H9 (cell line): ENCODE measurements at regions not wholly inside any gene's neighbourhood (a gene's known extent, or its start where the extent isn't known, plus 50 kb on each side); places are given as distances from the start of the nearest gene placed in this dataset.

Source experiments
- DNase-seq: peaks from one replicate; pipeline ENCODE4 v3.0.0-alpha.2; 2017
- H2AFZ ChIP-seq: one replicate; pipeline ENCODE4 v1.6.1; 2013; ENCODE audit warnings: mild to moderate bottlenecking, low read length, control low read depth, moderate library complexity
- H2AK5ac ChIP-seq: 2 replicates; pipeline ENCODE4 v1.6.1; 2013; ENCODE audit warnings: low read length, control low read depth, mixed read lengths; ENCODE audit not compliant: insufficient read length
- H2BK120ac ChIP-seq: one replicate; pipeline ENCODE4 v1.6.1; 2013; ENCODE audit warnings: low read depth, mild to moderate bottlenecking, low read length, control low read depth, inconsistent platforms; ENCODE audit not compliant: poor library complexity, severe bottlenecking
- H2BK12ac ChIP-seq: 2 replicates; pipeline ENCODE4 v1.6.1; 2013; ENCODE audit warnings: low read length, control low read depth, mixed read lengths, low read depth; ENCODE audit not compliant: insufficient read length
- H2BK15ac ChIP-seq: 2 replicates; pipeline ENCODE4 v1.6.1; 2013; ENCODE audit warnings: low read depth, low read length, control low read depth
- H2BK20ac ChIP-seq: one replicate; pipeline ENCODE4 v1.6.1; 2013; ENCODE audit warnings: low read depth, mild to moderate bottlenecking, low read length, control low read depth, inconsistent platforms; ENCODE audit not compliant: poor library complexity, severe bottlenecking
- H2BK5ac ChIP-seq: 2 replicates; pipeline ENCODE4 v1.6.1; 2013; ENCODE audit warnings: low read length, control low read depth, mixed read lengths; ENCODE audit not compliant: insufficient read length
- H3K14ac ChIP-seq: 2 replicates; pipeline ENCODE4 v1.6.1; 2013; ENCODE audit warnings: low read length, control low read depth; ENCODE audit not compliant: insufficient read depth
- H3K18ac ChIP-seq: 2 replicates; pipeline ENCODE4 v1.6.1; 2013; ENCODE audit warnings: low read depth, mild to moderate bottlenecking, mixed read lengths, low read length, control low read depth; ENCODE audit not compliant: insufficient read length
- H3K23ac ChIP-seq: 2 replicates; pipeline ENCODE4 v1.6.1; 2013; ENCODE audit warnings: low read length, control low read depth, mixed read lengths, low read depth; ENCODE audit not compliant: insufficient read length
- H3K23me2 ChIP-seq: 2 replicates; pipeline ENCODE4 v1.6.1; 2013; ENCODE audit warnings: low read depth, mild to moderate bottlenecking, mixed read lengths, low read length, control low read depth; ENCODE audit not compliant: insufficient read length, poor library complexity, severe bottlenecking
- H3K27ac ChIP-seq: 2 replicates; pipeline ENCODE4 v1.5.1; 2013; ENCODE audit warnings: low read length, control low read depth, mixed read lengths, low read depth; ENCODE audit not compliant: insufficient read length
- H3K27me3 ChIP-seq: 2 replicates; pipeline ENCODE4 v1.6.1; 2013; ENCODE audit warnings: low read length, control low read depth, inconsistent platforms; ENCODE audit not compliant: insufficient read depth
- H3K4ac ChIP-seq: 2 replicates; pipeline ENCODE4 v1.6.1; 2013; ENCODE audit warnings: low read depth, mild to moderate bottlenecking, control low read depth, inconsistent platforms, low read length, moderate library complexity
- H3K4me1 ChIP-seq: 2 replicates; pipeline ENCODE4 v1.6.1; 2013; ENCODE audit warnings: low read length, control low read depth, inconsistent platforms; ENCODE audit not compliant: insufficient read depth
- H3K4me2 ChIP-seq: 2 replicates; pipeline ENCODE4 v1.6.1; 2013; ENCODE audit warnings: low read length, control low read depth, mixed read lengths; ENCODE audit not compliant: insufficient read length, insufficient read depth
- H3K56ac ChIP-seq: 2 replicates; pipeline ENCODE4 v1.6.1; 2013; ENCODE audit warnings: low read depth, mild to moderate bottlenecking, mixed read lengths, low read length, control low read depth; ENCODE audit not compliant: insufficient read length
- H3K79me1 ChIP-seq: 2 replicates; pipeline ENCODE4 v1.6.1; 2013; ENCODE audit warnings: low read depth, mild to moderate bottlenecking, moderate library complexity, low read length, control low read depth, inconsistent platforms; ENCODE audit not compliant: insufficient read depth, poor library complexity, severe bottlenecking
- H3K79me2 ChIP-seq: 2 replicates; pipeline ENCODE4 v1.6.1; 2013; ENCODE audit warnings: low read length, control low read depth, inconsistent platforms; ENCODE audit not compliant: insufficient read depth
- H3K9ac ChIP-seq: 2 replicates; pipeline ENCODE4 v1.6.1; 2013; ENCODE audit warnings: low read length, control low read depth, mixed read lengths; ENCODE audit not compliant: insufficient read length; ENCODE audit errors: extremely low read depth
- H3K9me3 ChIP-seq: one replicate; pipeline ENCODE4 v1.6.1; 2013; ENCODE audit warnings: low read depth, low read length, inconsistent platforms; ENCODE audit not compliant: control insufficient read depth
- H3T11ph ChIP-seq: one replicate; pipeline ENCODE4 v1.6.1; 2013; ENCODE audit warnings: mild to moderate bottlenecking, low read length, control low read depth, inconsistent platforms
- H4K20me1 ChIP-seq: one replicate; pipeline ENCODE4 v1.6.1; 2013; ENCODE audit not compliant: control insufficient read depth, insufficient read length, insufficient read depth
- H4K5ac ChIP-seq: 2 replicates; pipeline ENCODE4 v1.6.1; 2013; ENCODE audit warnings: low read depth, mild to moderate bottlenecking, mixed read lengths, low read length, control low read depth; ENCODE audit not compliant: insufficient read length
- H4K8ac ChIP-seq: replicated peaks from 2 replicates; pipeline ENCODE4 v1.6.1; 2013; ENCODE audit warnings: low read length, control low read depth, mixed read lengths, low read depth; ENCODE audit not compliant: insufficient read length
- H4K91ac ChIP-seq: 2 replicates; pipeline ENCODE4 v1.6.1; 2013; ENCODE audit warnings: low read depth, mild to moderate bottlenecking, moderate library complexity, mixed read lengths, low read length, control low read depth; ENCODE audit not compliant: insufficient read length
- H3K27ac Mint-ChIP-seq, 3 experiments: 2 replicates in 2 of 3; 3 replicates in 1 of 3; pipeline ENCODE4 v1.8.0; 2020 to 2021; ENCODE audit warnings: mixed read lengths in 3 of 3, mild to moderate bottlenecking in 1 of 3, moderate library complexity in 1 of 3
- H3K27me3 Mint-ChIP-seq: 2 replicates; pipeline ENCODE4 v1.8.0; 2021; ENCODE audit warnings: low read depth, mild to moderate bottlenecking, moderate library complexity, mixed read lengths
- H3K36me3 Mint-ChIP-seq, 3 experiments: 2 replicates in 2 of 3; 3 replicates in 1 of 3; pipeline ENCODE4 v1.8.0; 2020 to 2021; ENCODE audit warnings: low read depth in 3 of 3, mixed read lengths in 3 of 3; ENCODE audit not compliant: insufficient read depth in 1 of 3
- H3K4me1 Mint-ChIP-seq, 2 experiments: 2 replicates each; pipeline ENCODE4 v1.8.0; 2020; ENCODE audit warnings: mixed read lengths in 2 of 2
- H3K4me3 Mint-ChIP-seq, 2 experiments: 2 replicates in 1 of 2; 3 replicates in 1 of 2; pipeline ENCODE4 v1.8.0; 2020 to 2021; ENCODE audit warnings: mild to moderate bottlenecking in 2 of 2, mixed read lengths in 2 of 2, moderate library complexity in 1 of 2
- H3K9me3 Mint-ChIP-seq, 2 experiments: 2 replicates in 1 of 2; 3 replicates in 1 of 2; pipeline ENCODE4 v1.8.0; 2020; ENCODE audit warnings: mild to moderate bottlenecking in 2 of 2, mixed read lengths in 2 of 2, moderate library complexity in 1 of 2
- TF ChIP-seq, protein P1 (sequence below): fragments of 200-600 bp; sonication (generic); conservative IDR thresholded peaks from 3 replicates; pipeline ENCODE4 v1.8.0; 2021; ENCODE audit warnings: antibody characterized with exemption, mild to moderate bottlenecking

DNA sequence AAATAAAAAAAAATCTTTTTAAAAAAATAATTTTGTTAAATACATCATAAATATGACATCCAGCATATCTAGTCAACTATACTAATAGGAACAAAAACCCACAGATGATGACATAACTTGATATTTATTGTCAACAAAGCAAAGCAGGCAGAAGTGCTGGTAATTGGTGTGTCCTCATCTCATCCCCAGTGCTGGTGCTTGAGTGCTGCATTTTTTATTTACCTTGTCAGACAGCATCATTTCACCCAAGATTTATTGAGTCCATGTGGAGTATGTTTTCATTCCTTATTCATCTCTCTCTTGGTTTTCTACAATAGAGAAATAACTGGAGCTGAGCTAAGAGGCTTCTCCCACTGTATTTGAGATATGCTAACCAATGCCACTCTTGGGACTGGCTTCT is 191.6 kb upstream of the SLC14A2 start:
- Mint-ChIP-seq H3K9me3 (no peaks in the 10 kb centered on the region), H3K36me3 (no peaks in the 10 kb centered on the region; a peak in 1 of 7 replicates), H3K27ac (no peak overlapping the region), H3K27me3 (no peaks in the 10 kb centered on the region; the same call in 1 of the 2 replicates), H3K4me1 (peaks cover 0 to 5% of the 10 kb centered on the region in 2 experiments; a peak in 1 of 4 replicates), H3K4me3 (no peak overlapping the region)
- Histone ChIP-seq H3K56ac (no peak overlapping the region), H3K27ac (no peak overlapping the region), H3K79me2 (no peaks in the 10 kb centered on the region), H2AFZ (no peak overlapping the region), H2BK15ac (no peak overlapping the region), H3K4me2 (no peak overlapping the region), H3K4me1 (no peaks in the 10 kb centered on the region), H4K20me1 (no peaks in the 10 kb centered on the region), H2AK5ac (no peak overlapping the region), H3K27me3 (no peaks in the 10 kb centered on the region), H2BK120ac (no peak overlapping the region), H3K9me3 (no peaks in the 10 kb centered on the region), H3K9ac (no peak overlapping the region), H4K91ac (no peak overlapping the region), H3T11ph (no peak overlapping the region), H3K23ac (no peak overlapping the region), H4K8ac (no peak overlapping the region), H2BK12ac (no peak overlapping the region), H3K4ac (no peak overlapping the region), H3K23me2 (no peaks in the 10 kb centered on the region), H3K79me1 (no peaks in the 10 kb centered on the region), H2BK20ac (no peak overlapping the region), H3K14ac (no peak overlapping the region), H3K18ac (no peak overlapping the region), H2BK5ac (no peak overlapping the region), H4K5ac (no peak overlapping the region)
- no peak for DNase-seq
- TF ChIP-seq, protein P1, sequence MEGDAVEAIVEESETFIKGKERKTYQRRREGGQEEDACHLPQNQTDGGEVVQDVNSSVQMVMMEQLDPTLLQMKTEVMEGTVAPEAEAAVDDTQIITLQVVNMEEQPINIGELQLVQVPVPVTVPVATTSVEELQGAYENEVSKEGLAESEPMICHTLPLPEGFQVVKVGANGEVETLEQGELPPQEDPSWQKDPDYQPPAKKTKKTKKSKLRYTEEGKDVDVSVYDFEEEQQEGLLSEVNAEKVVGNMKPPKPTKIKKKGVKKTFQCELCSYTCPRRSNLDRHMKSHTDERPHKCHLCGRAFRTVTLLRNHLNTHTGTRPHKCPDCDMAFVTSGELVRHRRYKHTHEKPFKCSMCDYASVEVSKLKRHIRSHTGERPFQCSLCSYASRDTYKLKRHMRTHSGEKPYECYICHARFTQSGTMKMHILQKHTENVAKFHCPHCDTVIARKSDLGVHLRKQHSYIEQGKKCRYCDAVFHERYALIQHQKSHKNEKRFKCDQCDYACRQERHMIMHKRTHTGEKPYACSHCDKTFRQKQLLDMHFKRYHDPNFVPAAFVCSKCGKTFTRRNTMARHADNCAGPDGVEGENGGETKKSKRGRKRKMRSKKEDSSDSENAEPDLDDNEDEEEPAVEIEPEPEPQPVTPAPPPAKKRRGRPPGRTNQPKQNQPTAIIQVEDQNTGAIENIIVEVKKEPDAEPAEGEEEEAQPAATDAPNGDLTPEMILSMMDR: no peak
